Skeletal muscle cell (primary cell): ENCODE measurements at regions not wholly inside any gene's neighbourhood (a gene's known extent, or its start where the extent isn't known, plus 50 kb on each side); places are given as distances from the start of the nearest gene placed in this dataset.

Experiments
- DNase-seq: peaks from one replicate; pipeline ENCODE4 v3.0.0-alpha.2; 2010; ENCODE audit warnings: low read depth
- H3K4me3 ChIP-seq: 2 replicates; pipeline ENCODE4 v1.5.1; 2011; ENCODE audit warnings: low read depth, mild to moderate bottlenecking, control low read depth, low read length, moderate library complexity

GRCh38 chr9:79170643-79171042, 401.1 kb upstream of the TLE4 start:
- H3K4me3 ChIP-seq: no peak overlapping the region
- DNase-seq: no peak

GRCh38 chr9:79173932-79174331, 397.8 kb upstream of the TLE4 start:
- H3K4me3 ChIP-seq: no peak overlapping the region
- DNase-seq: no peak

- no peak for DNase-seq
- H3K4me3 ChIP-seq: no peak overlapping the region
These were observed 395.6 kb upstream of the TLE4 start for GRCh38 chr9:79176014-79176697.

- DNase-seq: no peak
- no peak overlapping the region for H3K4me3 ChIP-seq
These were observed 386.9 kb upstream of the TLE4 start for GRCh38 chr9:79184831-79185230.

GRCh38 chr9:79185866-79186265, 385.9 kb upstream of the TLE4 start:
- peak; percentile 37 for DNase-seq
- H3K4me3 ChIP-seq: no peak overlapping the region

GRCh38 chr9:79189511-79189924, 382.2 kb upstream of the TLE4 start:
- no peak overlapping the region for H3K4me3 ChIP-seq
- peak; percentile 48 for DNase-seq

GRCh38 chr9:79193001-79193400, 378.8 kb upstream of the TLE4 start:
- peak; percentile 57 for DNase-seq
- H3K4me3 ChIP-seq: no peak overlapping the region

- DNase-seq: no peak
- H3K4me3 ChIP-seq: no peak overlapping the region
These were observed 378.1 kb upstream of the TLE4 start for GRCh38 chr9:79193501-79194223.

- DNase-seq: peak; percentile 81
- no peak overlapping the region for H3K4me3 ChIP-seq
These were observed 375.9 kb upstream of the TLE4 start for GRCh38 chr9:79195879-79196278.

GRCh38 chr9:79196606-79197005, 375.2 kb upstream of the TLE4 start:
- no peak overlapping the region for H3K4me3 ChIP-seq
- no peak for DNase-seq

- DNase-seq: no peak
- no peak overlapping the region for H3K4me3 ChIP-seq
These were observed 371.4 kb upstream of the TLE4 start for GRCh38 chr9:79200336-79200735.

- DNase-seq: no peak
- no peak overlapping the region for H3K4me3 ChIP-seq
These were observed 370.1 kb upstream of the TLE4 start for GRCh38 chr9:79201636-79202035.

- DNase-seq: no peak
These were observed 362.9 kb upstream of the TLE4 start for GRCh38 chr9:79208791-79209396.

GRCh38 chr9:79210541-79211243, 361.1 kb upstream of the TLE4 start:
- DNase-seq: no peak
- no peak overlapping the region for H3K4me3 ChIP-seq

More at GRCh38 chr9:79208791-79209396, 362.9 kb upstream of the TLE4 start:
- no peak overlapping the region for H3K4me3 ChIP-seq

- no peak overlapping the region for H3K4me3 ChIP-seq
- DNase-seq: no peak
These were observed 358.2 kb upstream of the TLE4 start for GRCh38 chr9:79213417-79214125.

GRCh38 chr9:79215821-79216220, 355.9 kb upstream of the TLE4 start:
- no peak for DNase-seq
- H3K4me3 ChIP-seq: no peak overlapping the region

- no peak overlapping the region for H3K4me3 ChIP-seq
- DNase-seq: no peak
These were observed 351.5 kb upstream of the TLE4 start for GRCh38 chr9:79220251-79220650.

GRCh38 chr9:79220666-79221065, 351.1 kb upstream of the TLE4 start:
- DNase-seq: no peak
- H3K4me3 ChIP-seq: no peak overlapping the region

- DNase-seq: peak; percentile 83
These were observed 350.7 kb upstream of the TLE4 start for GRCh38 chr9:79221084-79221483.

GRCh38 chr9:79222483-79222882, 349.3 kb upstream of the TLE4 start:
- no peak overlapping the region for H3K4me3 ChIP-seq
- DNase-seq: no peak

More at GRCh38 chr9:79221084-79221483, 350.7 kb upstream of the TLE4 start:
- H3K4me3 ChIP-seq: no peak overlapping the region
